Ishikawa (cell line): ENCODE measurements at regions not wholly inside any gene's neighbourhood (a gene's known extent, or its start where the extent isn't known, plus 50 kb on each side); places are given as distances from the start of the nearest gene placed in this dataset.

Experiments
- CEBPB ChIP-seq: IDR thresholded peaks from 2 replicates; pipeline ENCODE4 v1.6.1; 2012
- CREB1 ChIP-seq: IDR thresholded peaks from 2 replicates; pipeline ENCODE4 v1.6.1; 2012; ENCODE audit warnings: low read depth
- EGR1 ChIP-seq: IDR thresholded peaks from 2 replicates; pipeline ENCODE4 v1.6.1; 2012
- EP300 ChIP-seq: IDR thresholded peaks from 2 replicates; pipeline ENCODE4 v1.6.1; 2012; ENCODE audit warnings: borderline replicate concordance
- FOXM1 ChIP-seq: IDR thresholded peaks from 2 replicates; pipeline ENCODE4 v1.6.1; 2012; ENCODE audit warnings: low read depth, borderline replicate concordance
- NFIC ChIP-seq: IDR thresholded peaks from 2 replicates; pipeline ENCODE4 v1.6.1; 2012
- RAD21 ChIP-seq: IDR thresholded peaks from 2 replicates; pipeline ENCODE4 v1.6.1; 2012; ENCODE audit warnings: low read depth
- TAF1 ChIP-seq: IDR thresholded peaks from 2 replicates; pipeline ENCODE4 v1.6.1; 2012; ENCODE audit warnings: low read depth, mild to moderate bottlenecking
- TCF12 ChIP-seq: IDR thresholded peaks from 2 replicates; pipeline ENCODE4 v1.6.1; 2012; ENCODE audit warnings: low read depth
- TEAD4 ChIP-seq: IDR thresholded peaks from 2 replicates; pipeline ENCODE4 v1.6.1; 2012
- YY1 ChIP-seq: IDR thresholded peaks from 2 replicates; pipeline ENCODE4 v1.6.1; 2012; ENCODE audit warnings: low read depth
- ZBTB7A ChIP-seq: IDR thresholded peaks from 2 replicates; pipeline ENCODE4 v1.6.1; 2012; ENCODE audit warnings: low read depth
- TF ChIP-seq, protein P1 (sequence below): IDR thresholded peaks from 2 replicates; pipeline ENCODE4 v1.6.1; 2012
- TF ChIP-seq, protein P2 (sequence below): IDR thresholded peaks from 2 replicates; pipeline ENCODE4 v1.6.1; 2012; ENCODE audit warnings: low read depth, mild to moderate bottlenecking
- TF ChIP-seq, protein P3 (sequence below): IDR thresholded peaks from 2 replicates; pipeline ENCODE4 v1.6.1; 2012

DNA sequence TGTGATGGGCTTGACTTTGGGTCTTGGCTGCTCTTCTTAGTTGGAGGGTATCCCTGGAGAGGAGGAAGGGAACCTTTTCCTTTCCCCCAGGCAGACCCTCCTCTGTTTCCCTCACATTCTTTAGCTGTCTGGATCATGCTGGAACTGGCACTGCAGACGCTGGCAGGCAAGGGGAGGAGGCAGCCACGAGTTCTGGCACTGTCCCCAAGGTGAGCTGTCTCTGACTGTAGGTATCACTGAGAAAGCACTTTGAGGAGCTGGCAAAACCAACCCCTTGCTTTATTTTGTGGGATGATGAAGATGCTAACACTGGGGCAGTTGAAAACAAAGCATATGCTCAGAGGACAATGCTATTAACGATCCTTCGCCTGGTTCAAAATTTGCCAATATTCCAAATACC is 175.0 kb downstream of the SOX2 start:
- TF ChIP-seq, protein P1, sequence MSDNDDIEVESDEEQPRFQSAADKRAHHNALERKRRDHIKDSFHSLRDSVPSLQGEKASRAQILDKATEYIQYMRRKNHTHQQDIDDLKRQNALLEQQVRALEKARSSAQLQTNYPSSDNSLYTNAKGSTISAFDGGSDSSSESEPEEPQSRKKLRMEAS: no peak
- TF ChIP-seq ZBTB7A: no peak
- TF ChIP-seq EP300: no peak
- TF ChIP-seq NFIC: no peak
- no peak for TF ChIP-seq YY1
- TF ChIP-seq, protein P2, sequence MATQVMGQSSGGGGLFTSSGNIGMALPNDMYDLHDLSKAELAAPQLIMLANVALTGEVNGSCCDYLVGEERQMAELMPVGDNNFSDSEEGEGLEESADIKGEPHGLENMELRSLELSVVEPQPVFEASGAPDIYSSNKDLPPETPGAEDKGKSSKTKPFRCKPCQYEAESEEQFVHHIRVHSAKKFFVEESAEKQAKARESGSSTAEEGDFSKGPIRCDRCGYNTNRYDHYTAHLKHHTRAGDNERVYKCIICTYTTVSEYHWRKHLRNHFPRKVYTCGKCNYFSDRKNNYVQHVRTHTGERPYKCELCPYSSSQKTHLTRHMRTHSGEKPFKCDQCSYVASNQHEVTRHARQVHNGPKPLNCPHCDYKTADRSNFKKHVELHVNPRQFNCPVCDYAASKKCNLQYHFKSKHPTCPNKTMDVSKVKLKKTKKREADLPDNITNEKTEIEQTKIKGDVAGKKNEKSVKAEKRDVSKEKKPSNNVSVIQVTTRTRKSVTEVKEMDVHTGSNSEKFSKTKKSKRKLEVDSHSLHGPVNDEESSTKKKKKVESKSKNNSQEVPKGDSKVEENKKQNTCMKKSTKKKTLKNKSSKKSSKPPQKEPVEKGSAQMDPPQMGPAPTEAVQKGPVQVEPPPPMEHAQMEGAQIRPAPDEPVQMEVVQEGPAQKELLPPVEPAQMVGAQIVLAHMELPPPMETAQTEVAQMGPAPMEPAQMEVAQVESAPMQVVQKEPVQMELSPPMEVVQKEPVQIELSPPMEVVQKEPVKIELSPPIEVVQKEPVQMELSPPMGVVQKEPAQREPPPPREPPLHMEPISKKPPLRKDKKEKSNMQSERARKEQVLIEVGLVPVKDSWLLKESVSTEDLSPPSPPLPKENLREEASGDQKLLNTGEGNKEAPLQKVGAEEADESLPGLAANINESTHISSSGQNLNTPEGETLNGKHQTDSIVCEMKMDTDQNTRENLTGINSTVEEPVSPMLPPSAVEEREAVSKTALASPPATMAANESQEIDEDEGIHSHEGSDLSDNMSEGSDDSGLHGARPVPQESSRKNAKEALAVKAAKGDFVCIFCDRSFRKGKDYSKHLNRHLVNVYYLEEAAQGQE: no peak
- TF ChIP-seq TAF1: no peak
- TF ChIP-seq, protein P3, sequence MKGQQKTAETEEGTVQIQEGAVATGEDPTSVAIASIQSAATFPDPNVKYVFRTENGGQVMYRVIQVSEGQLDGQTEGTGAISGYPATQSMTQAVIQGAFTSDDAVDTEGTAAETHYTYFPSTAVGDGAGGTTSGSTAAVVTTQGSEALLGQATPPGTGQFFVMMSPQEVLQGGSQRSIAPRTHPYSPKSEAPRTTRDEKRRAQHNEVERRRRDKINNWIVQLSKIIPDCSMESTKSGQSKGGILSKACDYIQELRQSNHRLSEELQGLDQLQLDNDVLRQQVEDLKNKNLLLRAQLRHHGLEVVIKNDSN: no peak
- TF ChIP-seq EGR1: no peak
- TF ChIP-seq TEAD4: no peak
- TF ChIP-seq CREB1: no peak
- no peak for TF ChIP-seq CEBPB
- no peak for TF ChIP-seq RAD21

DNA sequence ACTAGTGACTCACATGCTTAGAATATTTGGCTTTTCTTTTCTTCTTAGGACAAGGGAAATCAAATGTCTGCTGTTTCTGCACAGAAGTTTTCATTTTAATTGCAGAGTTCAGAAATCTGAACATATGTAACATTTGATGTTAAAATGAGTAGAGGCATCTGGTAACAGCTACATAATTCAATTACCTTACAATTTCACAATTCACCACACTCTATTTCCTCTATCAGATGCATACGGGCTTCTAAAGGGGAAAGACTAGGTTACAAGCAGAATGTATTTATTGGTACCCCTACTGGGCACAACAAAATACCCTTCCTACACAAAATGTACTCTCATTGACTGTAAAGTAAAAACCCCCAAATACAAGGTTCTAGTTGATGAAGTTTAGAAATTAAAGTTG is 176.0 kb downstream of the SOX2 start:
- TF ChIP-seq EGR1: no peak
- no peak for TF ChIP-seq CREB1
- no peak for TF ChIP-seq TCF12
- no peak for TF ChIP-seq CEBPB
- no peak for TF ChIP-seq FOXM1
- no peak for TF ChIP-seq NFIC
- TF ChIP-seq ZBTB7A: no peak
- TF ChIP-seq, protein P1: no peak

DNA sequence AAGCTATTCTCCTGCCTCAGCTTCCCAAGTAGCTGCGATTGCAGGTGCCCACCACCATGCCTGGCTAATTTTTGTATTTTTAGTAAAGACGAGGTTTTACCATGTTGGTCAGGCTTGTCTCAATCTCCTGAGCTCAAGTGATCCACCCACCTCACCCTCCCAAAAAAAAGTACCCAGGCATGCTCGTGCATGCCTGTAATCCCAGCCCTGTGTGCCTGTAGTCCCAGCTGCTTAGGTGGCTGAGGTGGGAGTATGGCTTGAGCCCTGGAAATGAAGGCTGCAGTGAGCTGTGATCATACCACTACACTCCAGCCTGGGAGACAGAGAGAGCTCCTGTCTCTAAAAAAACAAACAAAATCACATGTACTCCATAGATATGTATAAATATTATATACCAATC is 176.5 kb downstream of the SOX2 start:
- TF ChIP-seq TAF1: no peak
- TF ChIP-seq ZBTB7A: no peak
- TF ChIP-seq, protein P2: no peak
- no peak for TF ChIP-seq EGR1
- TF ChIP-seq RAD21: no peak
- TF ChIP-seq YY1: no peak
- TF ChIP-seq, protein P1: no peak
- no peak for TF ChIP-seq TEAD4

DNA sequence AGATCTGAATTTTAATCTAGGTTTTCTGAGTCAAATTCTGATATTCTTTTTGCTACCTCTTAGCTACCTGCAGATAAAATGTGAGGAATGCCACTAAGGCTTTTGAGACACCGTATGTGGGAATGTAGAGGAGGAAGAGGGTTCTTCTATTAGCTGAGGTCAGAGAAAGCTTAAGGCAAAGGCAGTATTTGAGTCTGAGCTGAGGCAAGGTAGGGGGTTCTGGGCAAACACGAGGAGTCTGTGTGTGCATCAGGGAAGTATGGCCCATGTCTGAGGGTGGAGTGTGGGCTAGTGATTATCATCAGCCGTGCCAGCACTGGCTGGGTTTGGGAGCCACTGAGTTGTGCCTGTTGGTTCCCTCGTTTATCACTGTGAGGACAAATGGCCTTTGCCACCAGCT is 181.1 kb downstream of the SOX2 start:
- TF ChIP-seq TCF12 (no peak), TAF1 (no peak), EGR1 (no peak), TEAD4 (no peak), CREB1 (no peak), YY1 (no peak), ZBTB7A (no peak), EP300 (no peak), RAD21 (no peak), FOXM1 (no peak), NFIC (no peak), CEBPB (no peak)
- TF ChIP-seq, protein P1: no peak
- TF ChIP-seq, protein P3: no peak
- TF ChIP-seq, protein P2: no peak

DNA sequence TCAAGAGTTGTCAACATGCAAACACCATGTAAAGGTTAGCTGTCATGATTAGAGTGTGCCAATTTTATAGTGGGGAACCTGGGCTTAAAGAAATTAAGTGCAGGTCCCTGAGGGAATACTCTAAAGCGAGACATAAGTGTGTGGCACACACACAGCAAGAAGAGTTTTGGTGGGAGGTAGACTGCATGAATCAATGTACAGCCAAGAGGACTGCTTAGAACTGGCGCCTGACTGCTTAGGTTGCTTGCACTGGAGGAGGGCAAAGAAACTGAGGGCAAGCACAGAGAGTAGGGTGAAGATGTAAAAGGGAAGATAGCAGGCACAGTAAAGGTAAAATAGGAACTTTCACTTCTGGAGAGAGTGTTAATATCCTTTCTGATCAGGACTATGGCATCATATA is 184.9 kb downstream of the SOX2 start:
- TF ChIP-seq, protein P3: no peak
- no peak for TF ChIP-seq EGR1
- no peak for TF ChIP-seq TCF12
- no peak for TF ChIP-seq NFIC
- TF ChIP-seq TAF1: no peak
- TF ChIP-seq, protein P1: no peak
- no peak for TF ChIP-seq YY1
- no peak for TF ChIP-seq TEAD4
- TF ChIP-seq ZBTB7A: no peak
- TF ChIP-seq, protein P2: no peak
- no peak for TF ChIP-seq EP300
- TF ChIP-seq CREB1: no peak
- TF ChIP-seq CEBPB: no peak
- TF ChIP-seq RAD21: no peak
- TF ChIP-seq FOXM1: no peak
